GM19395 (cell line): ENCODE measurements at regions not wholly inside any gene's neighbourhood (a gene's known extent, or its start where the extent isn't known, plus 50 kb on each side); places are given as distances from the start of the nearest gene placed in this dataset.

ENCODE experiments used
- ATAC-seq: cut with Tn5 transposase; IDR thresholded peaks from one replicate; pipeline ENCODE4 v1.9.1; 2021; ENCODE audit warnings: mild to moderate bottlenecking, moderate library complexity; ENCODE audit not compliant: unreplicated experiment

GRCh38 chrX:80306007-80306406 lies 114.2 kb upstream of the TENT5D start:
- ATAC-seq = no peak

- ATAC-seq = no peak
These were observed 107.8 kb upstream of the TENT5D start for GRCh38 chrX:80312448-80312847.

- ATAC-seq = no peak
These were observed 103.7 kb upstream of the TENT5D start for GRCh38 chrX:80316526-80316925.

- no peak for ATAC-seq
These were observed 102.6 kb upstream of the TENT5D start for GRCh38 chrX:80317646-80318045.

DNA sequence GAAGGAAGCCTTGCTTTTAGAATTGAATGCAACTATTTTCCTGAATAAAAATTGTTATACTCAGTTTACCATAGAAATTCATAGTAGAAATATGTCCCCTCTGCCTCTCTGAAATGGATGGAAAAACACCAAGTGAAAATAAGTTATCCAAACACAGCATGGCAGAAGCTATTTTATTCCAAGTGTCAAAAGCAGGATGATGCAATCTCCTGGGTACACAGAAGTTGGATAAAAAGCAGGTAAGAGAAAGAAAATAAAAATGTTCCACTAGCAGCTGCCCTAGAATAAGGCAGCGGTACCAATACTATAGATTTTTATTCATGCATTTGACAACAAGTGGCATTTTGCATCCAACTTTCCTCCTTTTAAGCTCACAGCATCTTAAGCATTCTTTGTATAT lies 89.0 kb upstream of the TENT5D start:
- no peak for ATAC-seq

DNA sequence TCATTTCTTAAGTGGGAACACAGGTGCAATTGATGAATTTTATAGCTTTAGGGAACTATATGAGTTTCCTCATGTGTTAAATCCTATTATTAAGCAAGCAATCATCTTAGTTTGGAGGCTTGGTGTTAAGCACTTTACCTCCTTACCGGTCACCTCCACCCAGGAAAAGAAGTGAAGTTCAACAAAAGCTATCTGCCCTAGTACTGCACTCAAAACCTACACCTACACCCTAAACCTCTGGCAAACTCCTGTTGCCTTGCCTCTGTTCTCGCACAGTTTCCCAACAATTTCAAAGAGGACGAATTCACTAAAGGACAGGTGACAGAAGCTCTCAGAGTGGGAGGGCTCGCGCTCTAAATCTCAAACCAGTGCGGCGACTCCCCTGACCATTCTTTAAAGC lies 85.7 kb upstream of the TENT5D start:
- ATAC-seq = no peak

- no peak for ATAC-seq
These were observed 85.0 kb upstream of the TENT5D start for GRCh38 chrX:80335062-80335830.

DNA sequence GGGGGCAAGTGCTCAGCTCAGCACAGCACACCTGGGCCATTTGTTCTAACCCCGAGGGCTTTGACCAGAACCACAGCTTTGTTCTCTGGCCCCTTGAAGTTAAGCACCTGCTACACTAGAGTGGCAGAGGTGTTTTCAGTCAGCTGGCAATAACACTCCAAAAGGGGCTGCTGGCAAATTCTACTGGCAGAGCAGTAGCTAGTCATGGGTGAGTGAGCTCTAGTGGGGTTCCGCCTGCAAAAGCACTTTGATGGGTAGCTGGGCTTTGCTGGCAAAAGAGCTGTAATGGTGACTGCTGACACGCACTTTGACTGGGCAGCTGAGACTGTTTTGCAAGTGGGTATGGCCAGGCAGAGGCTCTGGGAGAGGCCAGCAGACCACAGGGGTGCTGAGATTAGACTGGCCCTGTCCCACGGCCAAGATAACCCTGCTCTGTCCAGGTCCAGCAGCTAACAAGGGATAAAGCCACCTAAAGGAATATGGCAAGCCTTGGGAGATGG lies 65.2 kb upstream of the TENT5D start:
- no peak for ATAC-seq
